Epithelial cell of proximal tubule (primary cell): ENCODE measurements at regions not wholly inside any gene's neighbourhood (a gene's known extent, or its start where the extent isn't known, plus 50 kb on each side); places are given as distances from the start of the nearest gene placed in this dataset.
"Not testable (repeated sequence)": the region's sequence is repeated elsewhere in the genome, so short reads cannot be mapped to it uniquely, and the experiment has no call there.

Experiments
- DNase-seq: peaks from one replicate; pipeline ENCODE4 v3.0.0-alpha.2; 2011; ENCODE audit warnings: low read depth
- H3K4me3 ChIP-seq: 2 replicates; pipeline ENCODE4 v1.5.1; 2011; ENCODE audit warnings: low read depth, mild to moderate bottlenecking, low read length
- CTCF ChIP-seq: conservative IDR thresholded peaks from 2 replicates; pipeline ENCODE4 v1.5.1; 2012; ENCODE audit warnings: low read depth, mild to moderate bottlenecking, low read length

- no peak overlapping the region for H3K4me3 ChIP-seq
- DNase-seq, result no peak
- TF ChIP-seq CTCF, result no peak
Measured at GRCh38 chr18:4986677-4987076, 210.4 kb downstream of the AKAIN1 start.

- H3K4me3 ChIP-seq, result no peak overlapping the region
- TF ChIP-seq CTCF, result no peak
- no peak for DNase-seq
Measured at GRCh38 chr18:4986066-4986465, 211.0 kb downstream of the AKAIN1 start.

GRCh38 chr18:4961121-4961909, 235.7 kb downstream of the AKAIN1 start:
- TF ChIP-seq CTCF, result no peak
- DNase-seq, result no peak
- H3K4me3 ChIP-seq, result no peak overlapping the region

GRCh38 chr18:4960578-4960977, 236.5 kb downstream of the AKAIN1 start:
- TF ChIP-seq CTCF, result no peak
- no peak overlapping the region for H3K4me3 ChIP-seq
- no peak for DNase-seq

GRCh38 chr18:4931209-4931608, 265.8 kb downstream of the AKAIN1 start:
- H3K4me3 ChIP-seq, result no peak overlapping the region
- TF ChIP-seq CTCF, result no peak

GRCh38 chr18:4921548-4921947, 275.5 kb downstream of the AKAIN1 start:
- no peak for DNase-seq
- no peak for TF ChIP-seq CTCF
- H3K4me3 ChIP-seq, result no peak overlapping the region

More at GRCh38 chr18:4931209-4931608, 265.8 kb downstream of the AKAIN1 start:
- DNase-seq, result no peak

- DNase-seq, H3K4me3 ChIP-seq: not testable (repeated sequence)
Measured at GRCh38 chr18:4917509-4917908, 279.5 kb downstream of the AKAIN1 start.
